Effector memory CD4-positive, alpha-beta T cell (primary cell): ENCODE measurements at regions not wholly inside any gene's neighbourhood (a gene's known extent, or its start where the extent isn't known, plus 50 kb on each side); places are given as distances from the start of the nearest gene placed in this dataset.

Experiments
- DNase-seq, 3 donors: peaks; one replicate each; pipeline ENCODE4 v3.0.0-alpha.2; 2020
- H3K27ac ChIP-seq: 2 replicates; pipeline ENCODE4 v1.7.0; 2013; ENCODE audit warnings: mild to moderate bottlenecking, low read length, moderate library complexity; ENCODE audit not compliant: insufficient read depth, poor library complexity, severe bottlenecking
- H3K27me3 ChIP-seq: replicated peaks from 2 replicates; pipeline ENCODE4 v1.7.0; 2013; ENCODE audit warnings: mild to moderate bottlenecking, low read length; ENCODE audit not compliant: insufficient read depth, control insufficient read depth, poor library complexity, severe bottlenecking
- H3K36me3 ChIP-seq: 2 replicates; pipeline ENCODE4 v1.7.0; 2013; ENCODE audit warnings: mild to moderate bottlenecking, low read length, moderate library complexity; ENCODE audit not compliant: control insufficient read depth, insufficient read depth
- H3K4me1 ChIP-seq: 2 replicates; pipeline ENCODE4 v1.7.0; 2013; ENCODE audit warnings: low read length, mild to moderate bottlenecking; ENCODE audit not compliant: control insufficient read depth, insufficient read depth, poor library complexity, severe bottlenecking
- H3K4me3 ChIP-seq: 2 replicates; pipeline ENCODE4 v1.7.0; 2013; ENCODE audit warnings: low read length, low read depth, mild to moderate bottlenecking; ENCODE audit not compliant: insufficient read depth, poor library complexity, severe bottlenecking
- H3K9me3 ChIP-seq: 2 replicates; pipeline ENCODE4 v1.7.0; 2013; ENCODE audit warnings: mild to moderate bottlenecking, low read length, moderate library complexity; ENCODE audit not compliant: control insufficient read depth

DNA sequence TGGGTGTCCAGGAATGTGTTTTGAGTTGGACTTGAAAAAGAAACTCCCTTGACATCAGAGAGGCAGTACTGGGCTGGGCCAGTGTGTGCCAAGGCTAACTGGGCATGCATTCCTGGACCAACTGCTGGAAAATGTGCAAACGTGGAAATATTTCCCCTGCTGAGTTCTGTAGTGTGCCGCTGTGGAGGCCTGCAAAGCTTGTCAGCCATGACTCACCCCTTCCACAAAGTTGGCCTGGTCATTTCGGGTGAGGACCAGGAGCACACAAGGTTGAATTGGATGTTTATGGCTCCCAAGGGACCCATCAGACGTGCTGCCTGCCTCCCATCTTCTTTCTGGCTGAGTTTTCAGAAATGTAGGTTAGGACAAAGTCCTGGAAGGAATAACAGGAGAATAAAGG, 513.1 kb downstream of the MIAT start:
- H3K9me3 ChIP-seq = no peaks in the 10 kb centered on the region
- no peaks in the 10 kb centered on the region for H3K4me1 ChIP-seq
- no peak overlapping the region for H3K4me3 ChIP-seq
- no peak for DNase-seq
- no peaks in the 10 kb centered on the region for H3K27me3 ChIP-seq
- H3K27ac ChIP-seq = no peak overlapping the region
- no peaks in the 10 kb centered on the region for H3K36me3 ChIP-seq

DNA sequence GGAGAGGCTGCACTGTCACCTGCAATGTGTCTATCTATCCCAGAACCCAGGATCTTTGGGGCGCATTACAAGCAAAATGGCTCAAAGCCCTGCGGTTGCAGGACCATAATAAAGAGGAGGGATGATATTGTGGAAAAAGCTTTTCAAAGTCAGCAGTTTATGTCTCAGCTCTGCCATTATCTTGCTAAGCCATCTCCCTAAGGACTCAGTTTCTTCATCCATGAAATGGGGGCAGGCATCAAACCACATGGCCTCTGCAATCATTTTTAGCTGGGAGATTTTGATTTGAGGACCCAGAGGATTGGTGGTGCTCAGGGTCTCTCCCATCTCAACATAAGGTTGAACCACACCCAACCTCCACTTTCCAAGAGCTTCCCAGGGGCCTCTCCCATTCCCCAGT, 513.8 kb downstream of the MIAT start:
- Histone ChIP-seq H3K36me3 (no peaks in the 10 kb centered on the region), H3K27ac (no peak overlapping the region), H3K27me3 (no peaks in the 10 kb centered on the region), H3K4me1 (no peaks in the 10 kb centered on the region), H3K9me3 (no peaks in the 10 kb centered on the region), H3K4me3 (no peak overlapping the region)
- DNase-seq = no peak

DNA sequence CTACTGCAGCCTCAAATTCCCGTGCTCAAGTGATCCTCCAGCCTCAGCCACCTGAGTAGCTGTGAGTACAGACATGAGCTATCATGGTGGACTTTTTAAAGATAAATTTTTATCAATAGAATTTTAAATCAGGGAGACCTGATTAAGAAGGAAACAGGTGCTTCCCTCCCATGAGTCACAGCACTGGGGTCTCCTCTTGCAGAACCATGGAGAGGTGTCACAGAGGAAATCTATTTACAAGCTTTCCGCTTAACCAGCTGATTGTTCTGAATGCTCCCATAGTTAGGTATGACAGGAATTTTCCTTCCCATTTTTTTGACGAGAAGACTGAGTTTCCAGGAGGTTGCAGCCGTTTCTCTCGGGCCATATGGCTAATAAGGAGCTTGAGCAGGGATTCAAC, 516.1 kb downstream of the MIAT start:
- H3K4me1 ChIP-seq = no peaks in the 10 kb centered on the region
- no peak overlapping the region for H3K27ac ChIP-seq
- no peaks in the 10 kb centered on the region for H3K36me3 ChIP-seq
- no peak overlapping the region for H3K4me3 ChIP-seq
- no peaks in the 10 kb centered on the region for H3K27me3 ChIP-seq
- H3K9me3 ChIP-seq = no peaks in the 10 kb centered on the region
- no peak for DNase-seq

DNA sequence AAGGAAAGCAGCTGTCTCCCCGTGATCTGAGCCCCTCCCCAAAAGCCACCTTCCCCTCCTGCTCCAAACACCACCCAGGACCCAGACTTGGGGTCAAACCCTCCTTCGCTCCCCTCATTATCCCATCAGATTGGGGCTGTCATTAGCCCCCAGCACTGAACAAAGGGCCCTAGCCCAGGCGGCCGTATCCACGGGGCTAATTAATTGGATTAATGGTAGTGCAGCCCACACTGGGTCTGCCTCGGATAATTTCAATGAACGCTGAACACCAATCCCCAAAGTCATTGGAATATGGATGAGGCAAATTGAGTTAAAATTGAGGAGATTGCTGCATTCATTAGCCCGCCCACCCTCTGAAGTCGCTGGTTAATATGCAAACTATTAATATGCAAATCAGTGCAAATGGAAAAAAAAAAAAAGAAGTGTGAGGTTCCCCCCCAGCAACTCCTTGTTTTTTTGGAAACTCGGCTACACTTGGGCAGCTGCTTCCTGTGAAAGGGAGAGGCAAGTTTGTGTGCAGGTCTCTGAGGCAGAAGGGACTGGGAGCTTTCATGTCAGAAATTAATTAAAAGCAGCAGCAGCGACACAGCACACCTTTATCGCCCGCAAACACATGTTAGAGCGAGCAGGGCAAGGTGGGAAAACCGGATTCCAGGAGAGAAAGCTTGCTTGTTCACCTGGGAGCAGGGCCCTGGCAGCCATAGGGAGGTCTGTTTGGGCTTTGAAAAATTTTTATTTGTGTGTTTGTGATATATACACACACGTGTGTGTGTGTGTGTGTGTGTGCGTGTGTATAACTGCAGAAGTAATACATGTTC, 517.8 kb downstream of the MIAT start:
- no peak for DNase-seq
- Histone ChIP-seq H3K27ac (no peak overlapping the region), H3K4me3 (no peak overlapping the region), H3K27me3 (no peaks in the 10 kb centered on the region), H3K9me3 (no peaks in the 10 kb centered on the region), H3K36me3 (no peaks in the 10 kb centered on the region), H3K4me1 (no peaks in the 10 kb centered on the region)

DNA sequence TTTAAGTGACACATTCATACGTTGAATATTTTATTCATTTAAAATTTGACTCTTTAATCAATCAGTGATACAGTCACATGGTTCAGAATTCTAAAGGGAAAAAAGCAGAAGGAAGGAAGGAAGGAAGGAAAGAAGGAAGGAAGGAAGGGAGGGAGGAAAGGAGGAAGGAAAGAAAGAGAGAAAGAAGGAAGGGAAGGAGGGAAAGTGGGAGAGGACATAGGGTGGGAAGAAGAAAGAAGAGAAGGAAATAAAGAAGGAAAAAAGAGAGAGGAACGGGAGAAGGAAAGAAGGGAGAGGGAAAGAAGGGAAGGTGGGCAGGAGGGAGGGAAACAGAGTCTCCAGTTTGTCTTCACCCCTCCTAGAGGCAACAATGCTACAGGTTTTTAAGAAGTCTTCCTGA, 518.6 kb downstream of the MIAT start:
- no peak overlapping the region for H3K4me3 ChIP-seq
- DNase-seq = no peak
- H3K27ac ChIP-seq = no peak overlapping the region
- H3K27me3 ChIP-seq = no peaks in the 10 kb centered on the region
- no peaks in the 10 kb centered on the region for H3K9me3 ChIP-seq
- H3K36me3 ChIP-seq = no peaks in the 10 kb centered on the region
- H3K4me1 ChIP-seq = no peaks in the 10 kb centered on the region

DNA sequence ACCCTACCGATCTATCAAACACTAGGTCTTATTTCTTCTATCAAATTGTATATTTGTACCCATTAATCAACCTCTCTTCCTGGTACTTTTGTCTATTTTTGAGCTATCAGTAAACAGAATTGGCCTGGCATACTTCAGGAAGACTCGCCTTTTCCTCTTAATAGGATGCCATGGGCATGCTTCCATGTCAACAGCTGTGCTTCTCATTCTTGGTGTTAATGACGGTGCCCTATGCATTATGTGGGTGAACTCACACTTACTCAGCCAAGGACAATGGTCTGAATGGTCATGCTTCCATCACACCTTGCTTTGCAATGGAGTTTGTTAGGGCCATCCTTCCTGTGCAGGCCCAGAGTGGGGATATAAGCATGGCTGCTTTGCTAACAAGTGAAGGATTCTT, 521.8 kb downstream of the MIAT start:
- no peak overlapping the region for H3K4me3 ChIP-seq
- H3K27me3 ChIP-seq = no peaks in the 10 kb centered on the region
- DNase-seq = no peak
- H3K9me3 ChIP-seq = no peaks in the 10 kb centered on the region
- no peak overlapping the region for H3K27ac ChIP-seq
- no peaks in the 10 kb centered on the region for H3K36me3 ChIP-seq
- H3K4me1 ChIP-seq = no peaks in the 10 kb centered on the region

DNA sequence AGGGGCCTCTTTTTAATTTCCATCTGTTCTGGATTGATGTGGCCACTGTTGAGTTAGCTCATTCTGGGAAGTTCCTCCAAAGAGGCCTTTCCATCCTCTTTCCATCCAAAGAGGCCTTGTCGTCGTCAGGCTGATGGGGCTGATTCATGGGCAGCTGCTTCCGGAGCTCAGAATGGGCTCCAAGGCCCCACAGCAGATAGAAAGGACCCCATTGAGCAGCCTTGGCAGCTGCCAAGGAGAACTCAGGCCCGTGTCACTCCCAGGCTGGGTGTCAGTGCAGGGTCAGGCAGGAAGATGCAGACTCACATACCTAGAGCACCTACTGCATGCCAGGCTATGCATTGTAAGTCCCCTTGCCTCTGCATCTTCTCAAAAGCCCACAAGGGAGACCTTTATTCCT, 524.1 kb downstream of the MIAT start:
- Histone ChIP-seq H3K36me3 (no peaks in the 10 kb centered on the region), H3K4me3 (no peak overlapping the region), H3K4me1 (no peaks in the 10 kb centered on the region), H3K9me3 (no peaks in the 10 kb centered on the region), H3K27me3 (no peaks in the 10 kb centered on the region), H3K27ac (no peak overlapping the region)
- DNase-seq = no peak

DNA sequence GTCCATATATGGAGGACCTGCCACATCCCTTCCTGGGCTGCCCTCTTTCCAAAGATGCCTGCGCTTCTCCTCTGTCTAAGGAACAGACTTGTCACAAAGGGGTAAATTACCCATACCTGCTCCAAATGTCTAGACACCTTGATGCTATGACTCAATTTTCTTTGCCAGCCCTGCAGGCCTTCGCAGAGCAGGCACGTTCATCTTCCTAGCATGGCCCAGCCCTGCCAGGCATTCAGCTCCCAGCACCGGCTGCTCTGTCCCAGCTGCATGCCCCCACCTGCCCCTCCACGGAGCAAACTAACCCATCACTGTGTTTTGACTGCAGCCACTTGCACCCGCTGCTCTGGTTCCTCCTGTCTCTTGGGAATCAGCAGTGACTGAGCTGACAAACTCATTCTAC, 526.1 kb downstream of the MIAT start:
- Histone ChIP-seq H3K27me3 (no peaks in the 10 kb centered on the region), H3K27ac (no peak overlapping the region), H3K9me3 (no peaks in the 10 kb centered on the region), H3K36me3 (no peaks in the 10 kb centered on the region), H3K4me3 (no peak overlapping the region), H3K4me1 (no peaks in the 10 kb centered on the region)
- DNase-seq = no peak

DNA sequence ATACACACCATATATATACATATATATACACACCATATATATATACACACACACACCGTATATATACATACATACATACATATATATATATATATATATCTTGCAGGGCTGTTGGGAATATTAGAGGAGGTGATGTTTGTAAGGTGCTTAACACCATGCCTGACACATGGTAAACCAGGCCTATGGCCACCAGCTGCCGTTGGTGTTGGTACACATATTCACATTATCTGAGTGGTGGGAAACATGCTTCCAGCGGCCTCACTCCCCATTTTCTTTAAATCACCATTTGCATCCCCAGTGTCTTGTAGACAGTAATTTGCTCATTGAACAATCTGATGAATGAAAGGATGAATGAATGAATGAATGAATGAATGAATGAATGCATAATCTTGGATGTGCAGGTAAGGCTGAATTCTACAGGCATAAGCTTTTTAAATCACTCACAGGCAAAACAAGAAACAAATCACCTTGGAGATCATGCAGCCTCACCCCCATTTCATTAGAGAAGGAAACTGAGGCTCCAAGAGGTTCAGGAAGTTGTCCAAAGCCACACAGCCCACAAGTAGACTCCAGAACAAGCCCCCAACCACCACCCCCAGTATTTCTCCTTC, 527.8 kb downstream of the MIAT start:
- Histone ChIP-seq H3K9me3 (no peaks in the 10 kb centered on the region), H3K4me1 (no peaks in the 10 kb centered on the region), H3K27me3 (no peaks in the 10 kb centered on the region), H3K4me3 (no peak overlapping the region), H3K36me3 (no peaks in the 10 kb centered on the region), H3K27ac (no peak overlapping the region)
- DNase-seq = no peak

DNA sequence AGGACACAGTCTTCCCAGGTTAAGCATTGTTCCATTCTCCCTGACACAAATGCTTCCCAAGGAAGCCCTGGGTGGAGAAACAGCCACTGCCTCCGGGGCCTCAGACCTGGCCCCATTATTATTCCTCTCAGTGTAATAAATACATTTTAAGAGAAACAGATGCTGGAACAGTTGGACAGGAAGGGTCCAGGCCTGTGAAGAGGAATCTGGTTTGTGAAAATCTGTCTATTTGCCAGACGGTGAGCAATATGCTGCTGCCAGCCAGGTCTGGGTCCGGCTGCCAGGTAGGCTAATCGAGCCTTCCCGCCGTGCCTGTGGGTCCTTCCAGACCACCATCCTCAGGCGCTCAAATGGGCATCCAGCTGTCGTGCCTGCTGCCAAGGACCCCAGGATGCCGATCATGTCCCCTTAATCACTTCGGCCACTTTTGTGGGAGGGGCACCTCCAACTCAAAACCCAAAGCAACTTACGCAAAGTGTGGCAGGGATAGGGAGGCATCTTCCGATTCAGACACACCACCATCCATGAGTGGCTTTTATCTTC, 528.4 kb downstream of the MIAT start:
- no peaks in the 10 kb centered on the region for H3K27me3 ChIP-seq
- no peak for DNase-seq
- no peaks in the 10 kb centered on the region for H3K9me3 ChIP-seq
- H3K36me3 ChIP-seq = no peaks in the 10 kb centered on the region
- H3K4me1 ChIP-seq = no peaks in the 10 kb centered on the region
- no peak overlapping the region for H3K4me3 ChIP-seq
- H3K27ac ChIP-seq = no peak overlapping the region
